Stimulated activated CD4-positive, alpha-beta T cell treated with anti-CD3 and anti-CD28 coated beads, Interleukin-12 subunit alpha, Interleukin-12 subunit beta, amount 100 ng/mL, for 48 hours (primary cell): ENCODE measurements at regions not wholly inside any gene's neighbourhood (a gene's known extent, or its start where the extent isn't known, plus 50 kb on each side); places are given as distances from the start of the nearest gene placed in this dataset.

ENCODE experiments used
- DNase-seq, 3 donors: peaks; one replicate each; pipeline ENCODE4 v3.0.0-alpha.2; 2020; ENCODE audit warnings: low read depth in 2 of 3, low spot score in 1 of 3

DNA sequence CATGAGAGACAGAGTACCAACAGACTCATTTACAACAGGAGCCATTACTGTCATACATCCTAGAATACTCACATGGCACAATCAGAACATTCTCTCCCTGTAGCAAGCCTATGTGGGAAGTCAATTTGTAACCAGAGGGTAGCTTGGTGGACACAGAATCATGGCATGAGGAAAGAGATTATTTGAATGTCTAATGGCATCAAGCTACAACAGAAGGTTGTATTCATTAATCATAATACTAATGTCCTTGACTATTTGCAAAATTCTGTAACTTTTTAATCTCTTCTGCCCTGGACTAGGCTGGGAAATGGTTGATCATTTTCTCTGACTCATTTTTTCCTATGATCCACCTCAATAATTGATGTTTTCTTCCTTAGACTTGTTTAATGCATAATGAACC, 345.2 kb upstream of the IL12A start:
- DNase-seq: no peak

DNA sequence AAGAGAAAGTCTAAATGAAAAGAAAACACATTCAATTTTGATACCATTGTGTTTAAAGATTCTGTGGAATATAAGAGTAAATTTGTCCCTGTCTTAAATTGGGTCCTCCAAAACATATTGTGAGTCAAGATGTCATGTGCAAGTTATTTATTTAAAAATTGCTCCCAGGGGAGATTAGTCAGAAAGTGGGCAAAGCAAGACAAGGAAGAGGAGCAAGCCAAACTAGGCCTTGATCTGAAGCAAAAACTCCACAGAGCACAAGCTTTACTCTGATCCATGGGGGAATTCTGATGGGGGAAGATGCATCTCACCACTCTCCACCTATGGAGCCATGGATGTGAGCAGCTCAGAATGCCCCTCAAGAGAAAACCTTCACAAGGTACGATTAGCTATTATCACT, 342.8 kb upstream of the IL12A start:
- DNase-seq: no peak

DNA sequence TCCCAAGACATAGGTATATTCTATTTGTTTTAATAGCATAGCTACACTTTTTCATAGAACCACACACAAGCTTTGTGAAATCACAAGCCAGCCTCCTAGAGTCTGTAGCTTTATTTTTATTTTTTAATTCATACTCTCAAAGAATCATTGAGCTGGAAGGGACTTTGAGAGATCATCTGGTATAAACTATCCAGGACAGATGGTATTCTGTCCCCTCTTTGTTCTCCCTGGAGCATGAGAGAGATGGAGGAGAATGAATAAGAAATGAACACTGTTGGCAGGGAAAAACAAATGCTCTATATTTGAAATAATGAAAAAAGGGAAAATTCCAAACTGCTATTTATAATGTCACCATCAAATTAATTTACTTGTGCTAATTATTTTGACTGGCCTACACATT, 338.7 kb upstream of the IL12A start:
- no peak for DNase-seq

DNA sequence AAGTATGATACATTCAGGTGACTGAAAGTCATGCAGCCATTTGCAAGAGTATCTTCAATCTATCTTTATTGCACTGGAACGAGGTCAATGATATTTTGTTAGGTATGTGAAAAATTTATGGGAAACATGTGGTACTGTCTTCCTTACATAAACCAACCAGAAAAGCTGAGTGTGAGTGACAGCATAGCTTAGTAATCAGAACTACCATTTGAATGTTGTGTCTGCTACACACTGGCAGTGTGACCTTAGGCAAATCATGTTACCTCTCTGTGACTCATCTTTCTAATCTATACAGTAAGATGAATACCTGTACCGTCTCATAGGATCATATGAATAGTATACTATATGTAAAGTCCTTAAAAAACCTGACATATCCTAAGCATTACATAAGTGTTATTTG, 337.9 kb upstream of the IL12A start:
- no peak for DNase-seq

DNA sequence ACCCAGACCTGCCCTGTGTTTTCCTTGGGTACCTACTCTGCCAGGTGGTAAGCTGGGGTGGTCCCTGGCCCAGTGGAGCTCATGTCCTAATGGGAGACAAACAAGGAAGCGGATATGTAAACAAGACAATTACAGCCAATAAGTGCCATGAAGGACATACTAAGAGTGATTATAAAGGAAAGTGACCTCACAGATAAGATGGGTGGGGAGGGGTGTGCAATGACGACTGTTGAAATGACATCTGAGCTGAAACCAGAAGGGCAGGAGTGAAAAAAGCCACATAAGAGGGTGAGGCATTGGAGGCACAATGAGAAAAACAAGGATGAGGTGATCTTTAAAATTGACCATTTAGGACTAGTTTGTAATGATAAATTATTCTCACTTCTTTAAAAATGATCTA, 336.2 kb upstream of the IL12A start:
- DNase-seq: no peak

DNA sequence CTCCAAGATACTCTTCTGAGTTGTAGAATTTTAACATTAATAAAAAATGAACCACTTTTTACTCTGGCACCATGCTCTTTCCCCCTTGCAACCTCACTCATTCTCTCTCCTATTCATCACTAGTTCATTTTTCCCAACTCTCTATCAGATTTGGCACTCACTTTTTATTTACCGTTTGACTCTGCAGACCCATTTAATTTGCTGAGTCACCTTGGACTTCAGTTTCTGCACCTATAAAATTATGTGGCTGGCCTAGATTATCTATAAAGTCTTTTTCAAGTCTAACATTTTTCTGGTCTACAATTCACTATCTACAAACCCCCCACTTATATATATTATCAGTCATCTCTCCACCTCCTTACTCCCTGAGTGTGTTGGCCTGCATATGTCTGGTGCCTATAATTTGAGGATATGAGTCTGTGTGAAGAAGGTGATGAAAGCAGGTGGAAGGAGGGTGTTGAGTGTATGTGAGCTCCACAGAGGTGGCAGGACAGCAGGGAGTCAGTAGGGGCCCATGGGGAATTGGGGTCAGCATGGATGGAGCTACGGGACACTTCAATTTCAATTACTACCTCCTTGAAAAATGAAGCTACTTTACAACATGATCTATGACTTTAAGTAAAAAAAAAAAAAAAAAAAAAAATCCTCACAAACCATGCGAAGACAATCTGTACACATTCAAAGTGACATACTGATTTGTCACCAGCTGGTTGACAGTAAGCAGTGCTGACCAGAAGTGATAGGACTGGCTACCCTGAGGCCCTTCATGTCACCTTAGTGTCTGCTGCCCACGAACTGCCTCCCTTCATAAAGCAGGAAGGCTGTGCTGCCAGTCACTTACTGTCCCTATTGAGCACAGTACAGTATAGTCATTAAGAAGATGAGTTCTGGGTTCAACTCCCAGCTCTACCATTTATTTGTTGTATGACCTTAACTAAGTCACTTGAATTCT, 334.2 kb upstream of the IL12A start:
- no peak for DNase-seq

DNA sequence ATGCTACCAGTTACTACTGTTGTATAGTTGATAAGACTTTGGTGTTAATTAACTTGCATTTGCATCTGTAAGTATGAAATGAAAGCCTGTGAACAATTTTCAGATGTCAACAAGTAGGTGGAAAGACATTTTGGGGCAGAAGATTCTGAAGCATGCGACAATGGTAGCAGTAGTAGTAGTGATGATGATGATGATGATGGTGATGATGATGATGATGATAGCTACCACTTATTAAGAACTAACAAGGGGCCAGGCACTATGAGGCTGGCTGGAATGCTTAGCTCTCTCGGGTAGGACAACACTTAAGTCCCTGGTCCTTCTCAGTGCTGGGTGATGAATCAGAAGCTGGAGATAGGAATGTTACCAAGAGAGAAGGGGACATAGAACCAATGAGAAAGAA, 333.4 kb upstream of the IL12A start:
- DNase-seq: no peak

DNA sequence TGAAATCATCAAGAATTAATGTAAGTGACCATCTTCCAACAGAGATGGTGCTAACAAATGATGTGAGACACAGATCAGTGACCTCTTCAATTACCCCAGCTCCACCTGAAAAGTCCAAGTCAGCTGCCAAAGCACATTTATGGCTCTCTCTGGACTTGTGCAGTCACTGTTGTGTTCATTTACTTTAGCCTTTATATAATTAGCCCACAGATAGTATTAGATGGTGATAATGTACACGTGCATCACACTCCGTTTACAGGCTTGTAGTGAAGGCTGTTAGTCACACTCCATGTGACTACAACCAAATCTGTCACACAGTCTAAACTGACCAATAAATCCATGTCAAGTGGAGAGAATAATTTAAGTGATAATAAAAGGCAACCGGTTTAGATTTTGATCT, 331.5 kb upstream of the IL12A start:
- no peak for DNase-seq

DNA sequence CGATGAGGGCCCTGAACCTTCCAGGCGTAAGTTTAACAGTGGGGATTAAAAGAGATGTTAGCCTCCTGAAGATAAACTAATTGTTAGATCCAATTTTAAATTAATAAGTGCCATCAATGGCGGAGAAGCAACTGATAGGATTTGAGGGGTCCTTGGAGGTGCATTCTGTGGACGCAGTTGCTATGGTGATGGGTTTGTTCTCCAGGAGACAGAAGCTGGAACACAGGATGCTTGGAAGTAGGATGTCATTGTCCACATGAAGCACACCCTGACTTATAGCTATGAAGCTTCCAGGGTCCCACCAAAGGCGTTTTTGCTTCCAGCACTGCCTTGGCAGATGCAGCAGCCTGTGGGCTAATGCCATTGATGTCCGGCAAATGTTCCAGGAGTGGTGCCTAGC, 331.0 kb upstream of the IL12A start:
- no peak for DNase-seq

DNA sequence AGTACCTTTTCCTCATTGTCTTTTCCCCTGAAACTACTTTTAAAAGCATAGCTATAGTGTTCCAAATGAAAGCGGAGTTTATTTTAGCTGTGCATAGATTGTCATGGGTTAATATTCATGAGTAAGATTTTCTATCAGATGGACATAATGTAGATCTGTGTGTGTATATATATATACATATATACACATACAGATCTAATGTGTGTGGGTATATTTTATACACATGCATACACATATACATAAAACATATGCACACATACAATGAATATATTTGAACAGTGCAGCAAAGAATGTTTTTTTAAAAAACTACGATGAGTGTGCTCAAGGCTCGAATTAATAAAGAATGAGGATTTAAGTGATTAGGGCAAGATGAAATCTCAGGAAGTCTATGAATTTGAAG, 328.3 kb upstream of the IL12A start:
- DNase-seq: no peak

DNA sequence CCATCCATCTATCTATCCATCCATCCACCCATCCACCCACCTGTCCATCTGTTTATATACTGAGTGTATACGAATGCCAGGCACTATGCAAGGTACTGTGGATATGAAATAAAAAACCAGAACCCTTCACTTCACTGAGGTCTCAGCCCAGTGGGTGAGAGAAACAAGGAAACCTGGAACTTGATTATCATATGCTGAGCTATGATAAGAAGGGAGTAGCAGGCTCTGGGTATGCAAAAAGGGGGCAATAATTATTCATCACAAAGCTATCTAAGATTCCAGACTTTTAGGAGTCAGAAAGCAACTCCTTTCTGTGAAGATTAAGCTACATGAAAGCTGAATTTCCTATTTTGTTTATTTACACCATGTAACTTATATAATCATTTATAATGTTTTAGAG, 327.7 kb upstream of the IL12A start:
- DNase-seq: no peak

DNA sequence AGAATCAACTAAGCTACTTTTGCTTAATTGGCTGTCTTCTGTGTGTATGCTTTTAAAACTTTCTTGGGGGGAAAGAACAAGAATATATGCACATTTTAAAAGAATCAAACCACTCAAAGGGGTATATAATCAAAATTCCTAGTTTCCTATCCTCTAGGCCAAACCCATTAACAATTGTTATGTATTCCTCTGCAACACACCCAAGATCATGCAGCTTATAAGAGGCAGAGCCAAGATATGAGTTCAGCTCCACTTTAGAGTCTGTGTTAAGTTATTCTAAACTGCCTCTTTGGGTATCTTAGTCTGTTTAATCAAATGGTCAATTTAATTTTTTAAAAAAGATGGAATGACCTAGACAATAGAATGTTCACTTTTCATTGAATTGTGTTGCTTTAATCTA, 326.1 kb upstream of the IL12A start:
- no peak for DNase-seq

DNA sequence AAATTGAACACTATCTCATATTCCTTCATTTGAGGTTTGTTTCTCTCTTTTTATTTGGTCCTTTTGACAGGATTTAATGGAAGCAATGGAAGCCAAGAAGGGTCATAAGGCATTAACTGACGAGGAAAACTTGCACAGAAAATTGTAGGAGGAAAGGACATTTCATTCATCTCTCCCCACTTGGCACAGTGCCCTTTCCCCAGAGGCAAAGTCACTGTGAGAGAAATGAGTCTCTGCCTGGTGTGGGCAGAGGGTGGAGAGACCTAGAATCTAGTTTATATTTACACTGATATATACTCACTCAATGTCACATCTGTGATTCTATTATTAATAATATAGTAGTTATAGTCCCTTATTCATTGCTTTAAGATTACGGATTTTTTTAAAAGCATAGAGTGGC, 324.6 kb upstream of the IL12A start:
- DNase-seq: no peak

DNA sequence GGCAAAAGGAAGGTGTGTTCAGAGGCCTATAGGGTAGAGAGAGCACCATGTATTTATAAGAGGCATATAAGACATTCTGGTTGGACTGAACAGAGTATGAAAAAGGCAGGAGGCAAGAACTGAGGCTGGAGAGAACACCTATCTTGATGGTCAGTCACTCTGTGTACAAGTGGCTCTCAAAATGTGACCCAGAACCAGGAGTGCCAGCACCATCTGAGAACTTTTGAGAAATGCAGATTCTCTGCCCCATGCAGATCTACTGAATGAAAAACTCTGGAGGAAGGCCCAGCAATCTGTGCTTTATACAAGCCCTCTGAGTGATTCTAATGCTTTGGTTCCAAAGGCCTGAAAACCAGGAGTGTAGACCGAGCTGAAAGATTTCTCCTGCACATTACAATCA, 324.0 kb upstream of the IL12A start:
- DNase-seq: no peak

DNA sequence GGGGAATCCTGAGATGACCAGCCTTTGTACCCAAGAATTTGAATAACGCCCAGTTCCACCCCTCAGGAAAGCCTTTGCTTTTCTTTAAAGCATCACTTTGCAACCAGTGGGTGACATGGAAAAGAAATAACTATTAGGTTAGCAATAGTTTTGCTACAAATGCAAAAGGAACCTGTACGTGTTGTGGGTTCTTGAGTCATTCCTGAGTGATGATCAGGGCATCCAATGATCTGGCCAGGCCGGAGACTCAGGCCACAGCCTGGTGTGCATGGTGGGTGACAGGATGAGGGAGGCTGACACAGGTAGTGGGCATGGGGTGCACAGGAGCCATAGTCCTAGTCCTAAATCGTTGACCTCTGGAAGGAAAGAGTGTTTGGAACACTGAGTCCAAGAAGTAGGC, 321.4 kb upstream of the IL12A start:
- no peak for DNase-seq

DNA sequence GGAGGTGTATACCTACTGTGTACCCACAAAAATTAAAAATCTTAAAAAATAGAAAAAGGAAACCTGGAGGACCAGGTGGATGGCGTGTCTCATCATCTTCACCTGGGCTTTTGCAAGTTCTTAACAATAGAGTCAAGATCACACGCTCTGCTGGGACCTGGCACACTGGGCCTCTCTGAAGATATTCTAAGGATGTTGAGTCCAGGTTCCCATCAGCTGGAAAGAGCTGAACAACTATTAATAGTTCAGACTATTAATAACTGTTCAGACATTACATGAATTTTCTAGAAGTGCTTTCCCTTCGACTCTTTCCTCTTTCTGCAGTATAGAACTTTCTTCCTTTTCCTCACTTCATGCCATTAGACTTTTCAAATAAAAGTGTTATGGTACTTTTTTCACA, 320.2 kb upstream of the IL12A start:
- no peak for DNase-seq

DNA sequence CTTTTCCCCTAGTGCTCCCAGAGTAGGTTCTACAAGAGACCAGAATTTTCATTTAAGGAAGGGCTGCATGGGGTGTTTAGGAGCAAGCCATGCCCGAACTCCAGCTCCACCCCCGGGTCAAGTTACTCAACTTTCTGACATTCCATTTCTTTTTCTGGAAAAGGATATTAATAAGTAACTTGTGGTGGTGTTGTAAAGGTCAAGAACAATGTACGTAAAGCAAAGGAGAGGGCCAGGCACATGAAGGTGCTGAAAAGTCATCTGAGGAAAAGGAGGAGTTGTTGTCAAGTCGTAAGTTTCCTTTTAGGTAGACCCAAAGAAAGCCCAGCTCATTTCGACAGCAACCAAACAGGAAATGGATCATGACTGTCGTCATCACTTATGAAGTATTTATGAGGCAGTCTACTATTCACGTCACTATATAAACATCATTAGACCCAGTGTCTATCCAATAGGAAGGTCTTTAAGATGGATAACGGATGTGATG, 319.6 kb upstream of the IL12A start:
- no peak for DNase-seq

DNA sequence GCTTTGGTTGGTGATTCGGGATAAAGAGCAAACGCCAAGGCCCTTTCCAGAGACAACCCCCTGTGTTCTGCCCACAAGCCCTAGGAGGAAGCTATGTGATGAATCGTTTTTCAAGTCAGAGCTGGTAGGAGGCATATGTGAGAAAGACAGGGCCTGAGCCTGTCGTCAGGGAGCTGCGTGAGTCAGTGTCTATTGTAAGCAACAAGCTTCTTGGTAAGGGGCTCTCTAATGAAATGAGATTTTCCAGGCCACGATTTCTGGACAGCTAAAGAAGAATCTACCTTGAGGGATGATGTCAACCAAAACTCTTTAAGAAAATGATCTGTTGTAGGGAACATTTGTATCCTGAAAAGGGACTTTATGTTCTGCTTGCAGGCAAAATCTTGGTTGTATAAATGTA, 318.9 kb upstream of the IL12A start:
- no peak for DNase-seq

DNA sequence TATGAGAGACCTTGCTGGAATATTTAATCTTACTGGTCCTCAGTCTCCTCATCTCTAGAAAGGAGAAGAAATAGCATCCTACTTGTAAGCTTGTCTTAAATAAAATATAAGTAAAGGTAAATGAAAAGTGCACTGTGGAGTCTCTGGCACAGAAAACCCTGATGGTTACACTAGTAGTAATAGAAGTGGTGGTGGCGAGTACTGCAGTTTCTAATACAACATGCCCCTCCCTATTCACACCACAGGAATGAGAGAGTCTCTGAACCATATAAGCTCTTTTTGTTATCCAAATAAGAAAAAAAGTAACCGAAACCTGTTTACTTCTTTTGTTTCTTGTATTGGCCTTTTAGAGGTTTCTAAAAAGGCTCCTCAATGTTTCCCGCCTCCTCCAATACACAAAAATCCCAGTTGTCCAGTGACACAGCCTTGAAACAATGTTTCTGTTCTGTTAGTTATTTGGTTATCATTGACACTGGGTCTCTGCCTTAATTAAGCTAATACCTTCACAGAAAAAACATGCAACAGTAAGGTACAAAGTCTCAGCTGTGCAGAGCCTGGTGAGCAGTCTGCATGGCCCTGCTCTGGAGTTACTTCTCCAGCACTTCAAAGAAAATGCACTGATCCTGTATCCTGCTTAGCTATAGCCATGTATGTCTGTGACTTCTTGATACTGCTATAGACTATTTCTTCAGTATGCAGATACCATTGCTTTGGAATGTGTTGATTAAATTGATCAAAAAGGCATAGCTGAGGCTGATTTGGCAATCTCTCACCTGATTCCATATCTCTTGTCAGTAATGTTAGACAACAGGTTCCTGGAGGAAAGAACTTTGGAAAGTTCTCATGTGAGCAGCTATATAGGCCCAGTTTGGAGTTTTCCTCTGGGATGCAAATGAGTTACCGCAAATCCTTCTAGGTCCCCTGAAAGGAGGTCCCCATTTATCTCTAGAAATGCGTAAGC, 315.6 kb upstream of the IL12A start:
- DNase-seq: no peak

DNA sequence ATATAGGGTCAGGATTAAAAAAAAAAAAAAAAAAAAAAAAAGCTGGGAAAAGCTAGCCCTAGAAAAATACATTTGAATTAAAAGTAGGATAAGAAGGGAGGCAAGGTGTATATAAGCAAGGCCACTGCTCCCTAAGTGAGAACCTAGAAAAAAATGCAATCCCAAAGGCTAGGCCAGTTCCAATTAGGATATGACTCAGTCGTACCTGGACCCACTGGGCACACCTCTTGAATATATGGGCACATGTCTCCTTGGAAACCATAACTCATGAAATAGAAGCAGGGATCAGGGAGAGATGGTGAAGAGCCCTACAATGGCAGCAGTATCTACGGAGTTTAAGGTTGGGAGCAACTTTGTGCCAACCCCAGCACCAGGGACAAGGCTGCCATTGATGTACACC, 314.1 kb upstream of the IL12A start:
- DNase-seq: no peak

DNA sequence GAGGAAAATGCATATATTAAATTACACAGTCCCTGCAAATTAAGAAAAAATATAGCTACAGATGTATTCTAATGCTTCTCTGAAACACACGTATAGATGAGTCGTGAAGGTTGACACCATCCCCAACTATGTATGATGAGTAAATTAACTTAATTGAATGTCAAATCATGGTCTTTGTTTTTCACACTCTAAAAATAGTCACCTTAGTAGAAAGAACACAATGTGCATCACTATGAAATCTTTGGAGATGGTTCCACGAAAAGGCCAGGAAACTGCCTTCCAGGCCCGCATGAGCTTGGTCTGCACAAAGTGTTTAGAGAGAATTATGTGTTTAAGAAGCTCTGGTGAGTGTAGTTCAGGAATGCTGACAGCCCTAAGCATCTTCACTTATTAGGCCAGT, 313.4 kb upstream of the IL12A start:
- DNase-seq: no peak

DNA sequence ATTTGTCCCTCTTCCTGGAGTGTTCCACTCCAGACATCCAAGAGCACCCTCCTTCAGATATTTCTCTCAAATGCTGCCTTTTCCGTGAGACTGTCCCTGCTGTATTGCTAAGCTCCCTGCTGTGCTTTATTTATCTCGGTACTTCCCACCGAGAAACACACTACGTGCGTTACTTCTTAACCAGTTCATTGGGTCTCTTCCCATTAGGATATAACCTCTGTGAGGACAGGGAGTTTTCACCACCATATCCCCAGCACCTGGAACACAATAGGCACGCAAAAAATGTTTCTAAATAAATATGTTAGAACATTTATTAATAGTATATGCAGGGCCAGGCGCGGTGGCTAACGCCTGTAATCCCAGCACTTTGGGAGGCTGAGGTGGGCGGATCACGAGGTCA, 308.7 kb upstream of the IL12A start:
- DNase-seq: no peak
